ENCODE measurements at regions not wholly inside any gene's neighbourhood (a gene's known extent, or its start where the extent isn't known, plus 50 kb on each side); places are given as distances from the start of the nearest gene placed in this dataset.

DNA sequence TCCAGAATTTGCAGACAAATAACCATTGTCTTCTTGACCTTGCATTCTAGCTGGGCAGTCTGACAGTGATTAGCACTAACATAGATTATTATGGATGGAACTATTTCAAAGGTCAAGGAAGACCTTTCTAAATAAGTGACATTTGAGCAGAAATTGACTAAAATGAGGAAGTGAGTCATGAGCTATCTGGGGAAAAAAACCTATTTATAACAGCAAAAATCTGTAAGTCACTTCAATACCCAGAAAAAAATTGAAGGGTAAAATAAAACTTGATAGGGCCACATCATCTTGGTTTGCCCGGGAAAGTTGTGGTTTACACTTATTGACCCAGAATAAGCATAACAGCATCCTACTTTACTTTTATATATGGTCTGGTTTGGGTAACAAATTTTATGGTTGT is 414.6 kb upstream of the HS3ST1 start:
- 63 to 78% methylated on average over 1 of the region's 1 CpG for WGBS, 2 donors
- Histone ChIP-seq H3K27ac (no peak overlapping the region), H3K4me3 (no peak overlapping the region), H3K27me3 (no peaks in the 10 kb centered on the region), H3K4me1 (peaks cover 0 to 10% (median 3%) of the 10 kb centered on the region in 4 donors), H3K36me3 (no peaks in the 10 kb centered on the region), H3K9me3 (no peaks in the 10 kb centered on the region)
- DNase-seq (no peak), ATAC-seq (ENCODE audit: low FRiP score in 2 of 2) (no peak)
- TF ChIP-seq POLR2AphosphoS5 (IDR thresholded peaks at IDR 0.05) = no peak
- TF ChIP-seq, protein P1, sequence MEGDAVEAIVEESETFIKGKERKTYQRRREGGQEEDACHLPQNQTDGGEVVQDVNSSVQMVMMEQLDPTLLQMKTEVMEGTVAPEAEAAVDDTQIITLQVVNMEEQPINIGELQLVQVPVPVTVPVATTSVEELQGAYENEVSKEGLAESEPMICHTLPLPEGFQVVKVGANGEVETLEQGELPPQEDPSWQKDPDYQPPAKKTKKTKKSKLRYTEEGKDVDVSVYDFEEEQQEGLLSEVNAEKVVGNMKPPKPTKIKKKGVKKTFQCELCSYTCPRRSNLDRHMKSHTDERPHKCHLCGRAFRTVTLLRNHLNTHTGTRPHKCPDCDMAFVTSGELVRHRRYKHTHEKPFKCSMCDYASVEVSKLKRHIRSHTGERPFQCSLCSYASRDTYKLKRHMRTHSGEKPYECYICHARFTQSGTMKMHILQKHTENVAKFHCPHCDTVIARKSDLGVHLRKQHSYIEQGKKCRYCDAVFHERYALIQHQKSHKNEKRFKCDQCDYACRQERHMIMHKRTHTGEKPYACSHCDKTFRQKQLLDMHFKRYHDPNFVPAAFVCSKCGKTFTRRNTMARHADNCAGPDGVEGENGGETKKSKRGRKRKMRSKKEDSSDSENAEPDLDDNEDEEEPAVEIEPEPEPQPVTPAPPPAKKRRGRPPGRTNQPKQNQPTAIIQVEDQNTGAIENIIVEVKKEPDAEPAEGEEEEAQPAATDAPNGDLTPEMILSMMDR (IDR thresholded peaks at IDR 0.05) = no peak
- no peak for TF ChIP-seq POLR2A (IDR thresholded peaks at IDR 0.05)
- TF ChIP-seq EP300 (IDR thresholded peaks at IDR 0.05) = no peak

DNA sequence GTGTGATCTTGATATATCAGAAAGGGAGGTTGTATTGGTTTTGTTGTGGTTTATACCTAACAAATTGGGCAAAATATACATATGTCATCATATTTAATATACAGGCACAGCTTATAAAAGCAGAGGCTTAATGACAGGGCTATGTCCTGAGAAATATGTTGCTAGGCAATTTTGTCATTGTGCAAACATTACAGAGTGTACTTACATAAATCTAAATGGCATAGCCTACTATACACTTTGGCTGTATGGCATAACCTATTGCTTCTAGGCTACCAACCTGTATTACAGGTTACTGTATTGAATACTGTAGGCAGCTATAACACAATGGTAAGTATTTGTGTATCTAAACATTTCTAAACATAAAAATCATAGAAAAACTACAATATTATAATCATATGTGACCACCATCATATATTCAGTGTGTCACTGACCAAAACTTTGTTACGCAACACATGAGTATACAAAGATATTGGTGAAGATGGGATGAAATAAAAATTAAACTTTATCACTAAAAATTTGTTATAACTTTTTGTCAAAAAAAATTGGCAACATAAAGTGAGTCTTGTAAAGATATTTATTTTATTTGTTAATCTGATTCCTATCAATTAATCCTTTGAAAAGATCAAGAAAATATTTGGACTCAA is 414.0 kb upstream of the HS3ST1 start:
- DNase-seq (no peak), ATAC-seq (ENCODE audit: low FRiP score in 2 of 2) (no peak)
- H3K27me3 ChIP-seq = no peaks in the 10 kb centered on the region
- TF ChIP-seq, protein P1 (IDR thresholded peaks at IDR 0.05) = no peak
- TF ChIP-seq EP300 (IDR thresholded peaks at IDR 0.05) (no peak), POLR2A (IDR thresholded peaks at IDR 0.05) (no peak), POLR2AphosphoS5 (IDR thresholded peaks at IDR 0.05) (no peak)
- WGBS, 2 donors = 96 to 97% methylated on average over 1 of the region's 1 CpG
- peaks cover 0 to 10% (median 3%) of the 10 kb centered on the region in 4 donors for H3K4me1 ChIP-seq
- H3K9me3 ChIP-seq = no peaks in the 10 kb centered on the region
- H3K36me3 ChIP-seq = no peaks in the 10 kb centered on the region
- H3K27ac ChIP-seq = no peak overlapping the region
- H3K4me3 ChIP-seq = no peak overlapping the region

DNA sequence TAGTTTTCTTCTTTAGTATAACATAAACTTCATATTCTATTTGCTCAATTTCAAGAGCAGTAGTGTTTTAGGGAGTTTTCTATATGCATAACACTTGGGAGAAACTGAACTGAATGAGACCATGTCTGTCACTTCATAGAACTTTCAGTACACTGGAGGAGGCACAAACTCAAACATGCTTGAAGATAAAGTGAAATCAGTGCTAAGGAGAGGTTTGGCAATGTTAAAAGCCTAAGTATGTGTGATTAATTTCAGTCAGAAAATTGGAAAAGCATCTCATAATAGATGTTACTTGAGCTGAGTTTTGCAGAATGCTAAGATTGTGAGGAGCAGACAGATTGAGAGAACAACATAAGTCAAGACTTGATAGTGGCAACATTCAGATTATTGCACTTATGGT is 411.2 kb upstream of the HS3ST1 start:
- DNase-seq (no peak), ATAC-seq (ENCODE audit: low FRiP score in 2 of 2) (no peak)
- H3K4me1 ChIP-seq = no peaks in the 10 kb centered on the region
- no peaks in the 10 kb centered on the region for H3K36me3 ChIP-seq
- H3K9me3 ChIP-seq = no peaks in the 10 kb centered on the region
- TF ChIP-seq EP300 (IDR thresholded peaks at IDR 0.05) (no peak), POLR2A (IDR thresholded peaks at IDR 0.05) (no peak), POLR2AphosphoS5 (IDR thresholded peaks at IDR 0.05) (no peak)
- TF ChIP-seq, protein P1 (IDR thresholded peaks at IDR 0.05) = no peak
- no peaks in the 10 kb centered on the region for H3K27me3 ChIP-seq
- H3K27ac ChIP-seq = no peak overlapping the region
- no peak overlapping the region for H3K4me3 ChIP-seq

DNA sequence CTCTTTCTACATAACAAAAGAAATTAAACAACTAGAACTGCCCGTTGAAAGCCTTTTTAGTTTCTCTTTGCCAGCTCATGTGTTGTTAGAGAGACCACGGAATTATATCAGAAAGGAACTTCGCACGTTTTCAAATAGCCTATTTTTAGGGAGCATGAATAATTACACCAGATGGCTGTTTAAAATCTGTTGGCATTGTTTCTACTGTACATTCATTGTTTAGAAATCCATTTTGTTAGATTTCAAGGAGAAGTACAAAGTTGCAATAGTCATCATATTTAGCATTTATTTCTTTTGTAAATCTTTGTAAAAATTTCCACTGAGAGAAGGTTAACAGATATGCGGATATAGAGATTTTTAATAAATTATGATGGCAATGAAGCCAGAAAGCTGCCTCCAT is 403.0 kb upstream of the HS3ST1 start:
- Histone ChIP-seq H3K36me3 (no peaks in the 10 kb centered on the region), H3K4me3 (no peak overlapping the region), H3K27ac (no peak overlapping the region), H3K27me3 (no peaks in the 10 kb centered on the region), H3K4me1 (no peaks in the 10 kb centered on the region), H3K9me3 (no peaks in the 10 kb centered on the region)
- no peak for ATAC-seq (ENCODE audit: low FRiP score in 2 of 2)
- DNase-seq = no peak
- TF ChIP-seq EP300 (IDR thresholded peaks at IDR 0.05) (no peak), POLR2A (IDR thresholded peaks at IDR 0.05) (no peak), POLR2AphosphoS5 (IDR thresholded peaks at IDR 0.05) (no peak)
- TF ChIP-seq, protein P1 (IDR thresholded peaks at IDR 0.05) = no peak
- 33 to 48% methylated on average over 5 of the region's 5 CpGs for WGBS, 2 donors

DNA sequence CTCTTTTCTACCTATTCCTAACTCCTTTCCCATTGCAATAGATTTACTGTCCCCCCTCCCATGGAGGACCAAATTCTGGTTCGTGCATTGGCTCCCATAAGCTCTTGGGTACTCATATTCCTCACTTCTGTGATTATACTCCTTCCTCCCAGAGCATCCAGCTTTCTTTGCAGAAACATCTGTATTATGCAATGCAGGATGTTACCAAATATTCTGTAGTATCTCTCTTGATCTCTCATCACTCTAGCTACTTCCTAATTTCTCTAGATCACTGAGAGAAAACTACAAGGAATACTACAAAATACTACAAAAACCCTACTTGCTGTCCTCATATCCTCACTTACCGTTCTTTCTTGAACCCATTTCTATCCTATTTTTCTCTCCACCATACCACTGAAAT is 395.9 kb upstream of the HS3ST1 start:
- Histone ChIP-seq H3K9me3 (no peaks in the 10 kb centered on the region), H3K4me3 (no peak overlapping the region), H3K36me3 (no peaks in the 10 kb centered on the region), H3K4me1 (no peaks in the 10 kb centered on the region), H3K27ac (no peak overlapping the region), H3K27me3 (no peaks in the 10 kb centered on the region)
- ATAC-seq (ENCODE audit: low FRiP score in 2 of 2) (no peak), DNase-seq (no peak)
- 70 to 72% methylated on average over 2 of the region's 2 CpGs for WGBS, 2 donors
- TF ChIP-seq, protein P1 (IDR thresholded peaks at IDR 0.05) = no peak
- TF ChIP-seq POLR2AphosphoS5 (IDR thresholded peaks at IDR 0.05) = no peak
- TF ChIP-seq POLR2A (IDR thresholded peaks at IDR 0.05) = no peak
- TF ChIP-seq EP300 (IDR thresholded peaks at IDR 0.05) = no peak
